Astrocyte of the spinal cord (primary cell): ENCODE measurements at regions not wholly inside any gene's neighbourhood (a gene's known extent, or its start where the extent isn't known, plus 50 kb on each side); places are given as distances from the start of the nearest gene placed in this dataset.

Experiments
- DNase-seq: peaks from one replicate; pipeline ENCODE4 v3.0.0; 2011; ENCODE audit warnings: low read depth, low spot score
- H3K4me3 ChIP-seq: 2 replicates; pipeline ENCODE4 v1.5.1; 2011; ENCODE audit warnings: low read depth, mild to moderate bottlenecking, low read length, moderate library complexity
- CTCF ChIP-seq: IDR thresholded peaks from 2 replicates; pipeline ENCODE4 v1.5.1; 2012; ENCODE audit warnings: low read depth, mild to moderate bottlenecking, low read length, inconsistent platforms
- in situ Hi-C: cut with HindIII; loops from 2 replicates; pipeline ENCODE4 v1.10.0; 2017; ENCODE audit warnings: low sequenced_read_pairs

- TF ChIP-seq CTCF, result peak; percentile 57
- in situ Hi-C loops, result no loop called here
- peak; percentile 3 for DNase-seq
Measured at GRCh38 chr2:152861349-152861942, 143.0 kb downstream of the ARL6IP6 start.

GRCh38 chr2:152858594-152859265 is 140.3 kb downstream of the ARL6IP6 start:
- no peak for TF ChIP-seq CTCF
- DNase-seq, result no peak
- no peak overlapping the region for H3K4me3 ChIP-seq
- in situ Hi-C loops, result no loop called here

More at GRCh38 chr2:152861349-152861942, 143.0 kb downstream of the ARL6IP6 start:
- no peak overlapping the region for H3K4me3 ChIP-seq

GRCh38 chr2:152846697-152847470 is 128.5 kb downstream of the ARL6IP6 start:
- no peak for TF ChIP-seq CTCF
- DNase-seq, result peak; percentile 39
- in situ Hi-C loops, result no loop called here

GRCh38 chr2:152835674-152836073 is 117.3 kb downstream of the ARL6IP6 start:
- no peak overlapping the region for H3K4me3 ChIP-seq
- TF ChIP-seq CTCF, result no peak
- DNase-seq, result no peak
- in situ Hi-C loops, result no loop called here

More at GRCh38 chr2:152846697-152847470, 128.5 kb downstream of the ARL6IP6 start:
- H3K4me3 ChIP-seq, result no peak overlapping the region

GRCh38 chr2:152827944-152828343 is 109.5 kb downstream of the ARL6IP6 start:
- in situ Hi-C loops, result no loop called here
- no peak for DNase-seq
- no peak overlapping the region for H3K4me3 ChIP-seq
- no peak for TF ChIP-seq CTCF

- in situ Hi-C loops, result no loop called here
- peak; percentile 35 for DNase-seq
Measured at GRCh38 chr2:152826581-152827279, 108.3 kb downstream of the ARL6IP6 start.

More at GRCh38 chr2:152826581-152827279, 108.3 kb downstream of the ARL6IP6 start:
- no peak overlapping the region for H3K4me3 ChIP-seq
- no peak for TF ChIP-seq CTCF
